ENCODE measurements at regions not wholly inside any gene's neighbourhood (a gene's known extent, or its start where the extent isn't known, plus 50 kb on each side); places are given as distances from the start of the nearest gene placed in this dataset.

- DNase-seq (ENCODE audit: low read depth, low spot score) (no peak), FAIRE-seq (no peak)
- Histone ChIP-seq H3K9me3 (replicated peaks; ENCODE audit: control insufficient read depth, insufficient read depth, low read length) (no peaks in the 10 kb centered on the region), H3K79me2 (ENCODE audit: control insufficient read depth, insufficient read depth, low read length) (no peaks in the 10 kb centered on the region), H3K4me3 (replicated peaks in 1 of 3; ENCODE audit: insufficient read depth in 1 of 3, low read depth in 1 of 3, low read length in 3 of 3) (no peak overlapping the region), H3K4me2 (ENCODE audit: insufficient read depth, low read length) (no peak overlapping the region), H3K36me3 (ENCODE audit: control insufficient read depth in 2 of 2, extremely low read depth in 1 of 2, insufficient read depth in 2 of 2, low read length in 2 of 2) (no peaks in the 10 kb centered on the region), H4K20me1 (replicated peaks; ENCODE audit: control insufficient read depth, extremely low read depth, insufficient read depth, low read length) (no peaks in the 10 kb centered on the region), H3K4me1 (ENCODE audit: control insufficient read depth, extremely low read depth, insufficient read depth, low read length) (no peaks in the 10 kb centered on the region), H3K27me3 (ENCODE audit: control insufficient read depth in 2 of 2, insufficient read depth in 2 of 2, low read length in 2 of 2) (peaks cover 25 to 31% of the 10 kb centered on the region in 2 experiments), H3K27ac (ENCODE audit: insufficient read depth, low read depth, low read length) (no peak overlapping the region), H3K9ac (replicated peaks; ENCODE audit: extremely low read depth, insufficient read depth, low read length) (no peak overlapping the region), H2AFZ (ENCODE audit: low read depth, low read length) (no peak overlapping the region), H3K9me1 (replicated peaks; ENCODE audit: control insufficient read depth, extremely low read depth, insufficient read depth, low read length) (no peaks in the 10 kb centered on the region)
- intact Hi-C loops (cut with micrococcal nuclease): no loop called here
- ChIA-PET POLR2A (no interaction called here), CTCF (interaction anchor here (0.9 kb wide), 1 partner anchor 21 kb away, joined by 3 read pairs; no protein-coding TSS in a partner anchor)
- TF ChIP-seq JUN (IDR thresholded peaks at IDR 0.05; ENCODE audit: borderline replicate concordance, insufficient read depth, insufficient read length, low read depth) (no peak), GATA2 (IDR thresholded peaks at IDR 0.05; ENCODE audit: insufficient read depth, insufficient read length, low read depth, low read length) (no peak), EZH2 (IDR thresholded peaks at IDR 0.05; ENCODE audit: borderline replicate concordance, low read depth, low read length, severe bottlenecking) (no peak), POLR2A (IDR thresholded peaks at IDR 0.05; ENCODE audit: low read depth, low read length) (no peak), FOS (IDR thresholded peaks at IDR 0.05; ENCODE audit: borderline replicate concordance, insufficient read depth, low read length) (no peak), CTCF (IDR thresholded peaks at IDR 0.05; ENCODE audit: extremely low read depth in 1 of 2, insufficient read depth in 1 of 2, low read depth in 1 of 2, low read length in 2 of 2) (no peak), MYC (IDR thresholded peaks at IDR 0.05; ENCODE audit: low read depth, low read length) (no peak)
- no TSS peak for BruUV-seq (replicated peaks)
- dilution Hi-C loops (cut with MboI; ENCODE audit: extremely low pct_ligation_motif_present, low sequenced_read_pairs): no loop called here
Observed at GRCh38 chr1:10888291-10888690, 91.8 kb upstream of the CASZ1 start.
